ENCODE measurements at regions not wholly inside any gene's neighbourhood (a gene's known extent, or its start where the extent isn't known, plus 50 kb on each side); places are given as distances from the start of the nearest gene placed in this dataset.
"Not testable (repeated sequence)": the region's sequence is repeated elsewhere in the genome, so short reads cannot be mapped to it uniquely, and the experiment has no call there.

DNA sequence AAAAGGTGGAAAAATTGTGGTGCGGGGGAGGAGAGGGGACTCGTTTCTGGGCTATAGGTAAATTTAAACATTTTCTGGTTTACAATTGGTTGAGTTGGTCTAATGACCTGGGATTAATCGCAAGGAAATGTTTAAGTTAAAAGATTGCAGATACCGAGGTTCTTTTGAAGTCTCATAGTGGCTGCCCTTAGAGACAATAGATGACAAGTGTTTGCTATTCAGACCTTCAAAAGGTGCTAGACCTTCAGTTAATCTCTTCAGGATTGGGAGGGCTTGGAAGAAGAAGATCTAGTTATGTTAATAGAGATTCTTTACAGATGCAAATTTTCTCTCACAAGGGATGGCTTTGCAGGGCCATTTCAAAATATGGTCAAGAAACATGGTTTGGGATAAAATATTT, 2286.1 kb upstream of the AGA start:
- Histone ChIP-seq H3K9me3 (ENCODE audit: low read depth, low read length) (no peaks in the 10 kb centered on the region), H3K4me3 (ENCODE audit: low read length) (no peak overlapping the region), H3K4me1 (ENCODE audit: insufficient read depth, low read length) (no peaks in the 10 kb centered on the region), H3K27me3 (ENCODE audit: insufficient read depth, low read length) (no peaks in the 10 kb centered on the region)

GRCh38 chr4:179736820-179737219, 2294.6 kb upstream of the AGA start:
- not testable (repeated sequence) for H3K9me3 ChIP-seq (ENCODE audit: low read depth, low read length); H3K27me3 ChIP-seq (ENCODE audit: insufficient read depth, low read length); H3K4me3 ChIP-seq (ENCODE audit: low read length); H3K4me1 ChIP-seq (ENCODE audit: insufficient read depth, low read length)

DNA sequence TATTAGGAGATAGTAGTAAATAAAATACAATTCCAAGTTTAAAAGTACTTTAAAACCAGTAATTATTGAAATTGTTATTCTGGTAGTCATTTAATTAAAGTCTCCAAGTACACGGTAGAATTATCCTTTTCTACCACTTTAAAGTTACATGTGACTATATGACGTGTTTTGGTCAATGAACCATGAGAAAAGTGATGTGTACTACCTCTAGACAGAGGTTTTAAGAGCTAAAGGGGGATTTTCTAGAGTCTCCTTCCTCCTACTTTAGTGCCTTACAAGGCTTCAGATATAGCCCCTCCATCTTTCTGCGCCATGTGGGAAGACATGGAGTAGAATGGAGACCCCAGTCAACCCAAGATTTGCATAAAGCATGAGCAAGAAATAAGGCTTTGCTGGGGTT, 2296.6 kb upstream of the AGA start:
- Histone ChIP-seq H3K27me3 (ENCODE audit: insufficient read depth, low read length) (no peaks in the 10 kb centered on the region), H3K4me1 (ENCODE audit: insufficient read depth, low read length) (no peaks in the 10 kb centered on the region), H3K4me3 (ENCODE audit: low read length) (no peak overlapping the region), H3K9me3 (ENCODE audit: low read depth, low read length) (no peaks in the 10 kb centered on the region)

- no peak overlapping the region for H3K4me3 ChIP-seq (ENCODE audit: low read length)
- H3K27me3 ChIP-seq (ENCODE audit: insufficient read depth, low read length), result no peaks in the 10 kb centered on the region
- H3K4me1 ChIP-seq (ENCODE audit: insufficient read depth, low read length), result no peaks in the 10 kb centered on the region
- no peaks in the 10 kb centered on the region for H3K9me3 ChIP-seq (ENCODE audit: low read depth, low read length)
These were observed 2305.1 kb upstream of the AGA start for GRCh38 chr4:179747218-179747910.

- Histone ChIP-seq H3K4me1 (ENCODE audit: insufficient read depth, low read length) (no peaks in the 10 kb centered on the region), H3K4me3 (ENCODE audit: low read length) (no peak overlapping the region), H3K9me3 (ENCODE audit: low read depth, low read length) (no peaks in the 10 kb centered on the region), H3K27me3 (ENCODE audit: insufficient read depth, low read length) (no peaks in the 10 kb centered on the region)
These were observed 2306.6 kb upstream of the AGA start for GRCh38 chr4:179748837-179749236.

GRCh38 chr4:179750374-179750773, 2308.1 kb upstream of the AGA start:
- Histone ChIP-seq H3K4me3 (ENCODE audit: low read length) (no peak overlapping the region), H3K9me3 (ENCODE audit: low read depth, low read length) (no peaks in the 10 kb centered on the region), H3K27me3 (ENCODE audit: insufficient read depth, low read length) (no peaks in the 10 kb centered on the region), H3K4me1 (ENCODE audit: insufficient read depth, low read length) (no peaks in the 10 kb centered on the region)

- Histone ChIP-seq H3K9me3 (ENCODE audit: low read depth, low read length) (no peaks in the 10 kb centered on the region), H3K27me3 (ENCODE audit: insufficient read depth, low read length) (no peaks in the 10 kb centered on the region), H3K4me1 (ENCODE audit: insufficient read depth, low read length) (no peaks in the 10 kb centered on the region), H3K4me3 (ENCODE audit: low read length) (no peak overlapping the region)
These were observed 2309.4 kb upstream of the AGA start for GRCh38 chr4:179751669-179752068.

- Histone ChIP-seq H3K4me1 (ENCODE audit: insufficient read depth, low read length) (no peaks in the 10 kb centered on the region), H3K4me3 (ENCODE audit: low read length) (no peak overlapping the region), H3K27me3 (ENCODE audit: insufficient read depth, low read length) (no peaks in the 10 kb centered on the region), H3K9me3 (ENCODE audit: low read depth, low read length) (no peaks in the 10 kb centered on the region)
These were observed 2313.1 kb upstream of the AGA start for GRCh38 chr4:179755322-179755721.

- no peaks in the 10 kb centered on the region for H3K9me3 ChIP-seq (ENCODE audit: low read depth, low read length)
- no peak overlapping the region for H3K4me3 ChIP-seq (ENCODE audit: low read length)
These were observed 2315.4 kb upstream of the AGA start for GRCh38 chr4:179757641-179758040.

GRCh38 chr4:179762840-179763239, 2320.6 kb upstream of the AGA start:
- no peaks in the 10 kb centered on the region for H3K9me3 ChIP-seq (ENCODE audit: low read depth, low read length)
- H3K27me3 ChIP-seq (ENCODE audit: insufficient read depth, low read length), result no peaks in the 10 kb centered on the region
- no peak overlapping the region for H3K4me3 ChIP-seq (ENCODE audit: low read length)
- H3K4me1 ChIP-seq (ENCODE audit: insufficient read depth, low read length), result no peaks in the 10 kb centered on the region

More at GRCh38 chr4:179757641-179758040, 2315.4 kb upstream of the AGA start:
- Histone ChIP-seq H3K4me1 (ENCODE audit: insufficient read depth, low read length) (no peaks in the 10 kb centered on the region), H3K27me3 (ENCODE audit: insufficient read depth, low read length) (no peaks in the 10 kb centered on the region)

DNA sequence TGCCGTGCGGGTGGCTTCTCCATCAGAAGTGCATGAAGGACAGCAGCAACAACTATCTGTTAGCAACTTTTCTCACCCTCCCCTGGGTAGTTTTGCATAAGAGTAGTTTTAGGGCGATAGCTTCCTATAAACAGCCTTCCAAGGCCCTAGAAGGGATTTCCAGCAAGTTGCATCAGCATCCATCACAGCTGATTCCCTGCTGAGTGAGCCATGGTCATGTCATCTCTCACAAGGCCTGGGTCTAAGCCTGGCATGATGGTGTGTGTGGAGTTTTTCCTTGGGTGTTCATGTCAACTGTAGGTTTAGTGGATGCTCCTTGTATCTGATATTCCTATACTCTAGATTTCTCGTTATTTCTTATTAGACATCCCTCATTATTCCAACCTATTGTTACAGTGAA, 2324.7 kb upstream of the AGA start:
- Histone ChIP-seq H3K27me3 (ENCODE audit: insufficient read depth, low read length) (no peaks in the 10 kb centered on the region), H3K4me1 (ENCODE audit: insufficient read depth, low read length) (no peaks in the 10 kb centered on the region), H3K9me3 (ENCODE audit: low read depth, low read length) (peaks cover 2% of the 10 kb centered on the region), H3K4me3 (ENCODE audit: low read length) (no peak overlapping the region)

- Histone ChIP-seq H3K27me3 (ENCODE audit: insufficient read depth, low read length) (no peaks in the 10 kb centered on the region), H3K4me1 (ENCODE audit: insufficient read depth, low read length) (no peaks in the 10 kb centered on the region), H3K4me3 (ENCODE audit: low read length) (no peak overlapping the region), H3K9me3 (ENCODE audit: low read depth, low read length) (peaks cover 4% of the 10 kb centered on the region)
These were observed 2326.8 kb upstream of the AGA start for GRCh38 chr4:179768996-179769395.

DNA sequence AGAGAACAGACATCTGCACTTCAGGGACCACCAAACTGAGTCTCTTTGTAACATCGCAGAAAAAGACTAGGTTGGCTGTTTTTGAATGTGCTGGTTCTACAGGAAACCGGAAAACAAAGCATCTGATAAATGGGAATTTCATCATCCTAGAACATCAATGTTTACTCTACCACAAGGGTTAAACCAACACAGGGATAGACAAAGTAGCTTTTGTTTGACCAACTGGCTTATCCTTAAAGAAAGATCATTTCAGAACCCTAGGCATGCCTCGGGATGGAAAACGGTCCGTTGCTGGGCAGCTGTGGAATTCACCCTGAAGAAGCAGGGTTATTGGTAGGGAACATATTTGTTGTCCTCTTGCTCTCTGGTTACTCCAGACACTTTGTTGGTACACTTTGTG, 2355.5 kb upstream of the AGA start:
- Histone ChIP-seq H3K4me1 (ENCODE audit: insufficient read depth, low read length) (no peaks in the 10 kb centered on the region), H3K4me3 (ENCODE audit: low read length) (no peak overlapping the region), H3K27me3 (ENCODE audit: insufficient read depth, low read length) (no peaks in the 10 kb centered on the region), H3K9me3 (ENCODE audit: low read depth, low read length) (no peaks in the 10 kb centered on the region)

DNA sequence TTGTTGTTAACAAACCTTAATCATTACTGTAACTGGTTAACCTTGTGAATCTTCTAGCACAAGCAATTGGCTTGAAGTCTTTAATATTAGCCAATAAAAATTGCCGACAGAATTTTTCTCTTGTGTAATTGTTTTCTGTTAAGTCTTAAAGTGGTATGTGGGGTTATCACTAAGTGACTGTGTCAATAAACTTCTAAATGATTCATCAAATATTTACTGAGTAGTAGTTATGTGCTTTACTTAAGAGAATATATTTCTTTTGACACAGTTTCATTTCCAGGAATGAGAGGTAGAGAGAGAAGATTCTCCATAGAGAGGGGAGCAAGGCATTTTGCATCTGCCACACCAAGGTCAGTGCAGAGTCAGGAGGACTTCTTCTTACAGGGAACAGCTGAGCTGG, 2361.6 kb upstream of the AGA start:
- H3K4me3 ChIP-seq (ENCODE audit: low read length), result no peak overlapping the region
- no peaks in the 10 kb centered on the region for H3K9me3 ChIP-seq (ENCODE audit: low read depth, low read length)
- no peaks in the 10 kb centered on the region for H3K27me3 ChIP-seq (ENCODE audit: insufficient read depth, low read length)
- H3K4me1 ChIP-seq (ENCODE audit: insufficient read depth, low read length), result no peaks in the 10 kb centered on the region

GRCh38 chr4:179804440-179804839, 2362.2 kb upstream of the AGA start:
- no peaks in the 10 kb centered on the region for H3K27me3 ChIP-seq (ENCODE audit: insufficient read depth, low read length)
- H3K9me3 ChIP-seq (ENCODE audit: low read depth, low read length), result no peaks in the 10 kb centered on the region
- H3K4me1 ChIP-seq (ENCODE audit: insufficient read depth, low read length), result no peaks in the 10 kb centered on the region
- H3K4me3 ChIP-seq (ENCODE audit: low read length), result no peak overlapping the region

DNA sequence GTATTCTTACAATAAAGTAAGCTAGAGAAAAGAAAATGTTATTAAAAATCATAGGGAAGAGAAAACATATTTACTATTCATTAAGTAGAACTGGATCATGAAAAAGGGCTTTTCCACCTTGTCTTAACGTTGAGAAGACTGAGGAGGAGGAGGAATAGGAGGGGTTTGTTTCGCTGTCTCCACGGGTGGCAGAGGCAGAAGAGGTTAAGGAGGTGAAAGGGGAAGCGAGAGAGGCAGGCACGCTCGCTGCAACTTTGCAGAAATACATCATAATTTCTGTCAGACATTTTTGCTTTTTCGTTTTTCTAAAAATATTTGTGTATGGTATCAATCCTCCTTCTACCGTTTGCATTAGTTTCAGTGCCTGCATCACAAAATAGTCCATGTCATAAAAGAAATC, 2375.1 kb upstream of the AGA start:
- no peaks in the 10 kb centered on the region for H3K4me1 ChIP-seq (ENCODE audit: insufficient read depth, low read length)
- H3K27me3 ChIP-seq (ENCODE audit: insufficient read depth, low read length), result no peaks in the 10 kb centered on the region
- peaks cover 10% of the 10 kb centered on the region for H3K9me3 ChIP-seq (ENCODE audit: low read depth, low read length)
- no peak overlapping the region for H3K4me3 ChIP-seq (ENCODE audit: low read length)
